HepG2 (cell line): ENCODE measurements at regions not wholly inside any gene's neighbourhood (a gene's known extent, or its start where the extent isn't known, plus 50 kb on each side); places are given as distances from the start of the nearest gene placed in this dataset.

Source experiments
- FOXA3 ChIP-seq: IDR thresholded peaks from 2 replicates; pipeline ENCODE4 v1.6.1; 2016; ENCODE audit warnings: missing genetic modification reagents, missing compliant biosample characterization
- FOXK1 ChIP-seq: sonication (generic); formaldehyde crosslinking; IDR thresholded peaks from 2 replicates; pipeline ENCODE4 v1.4.0; 2020; ENCODE audit warnings: low read depth, missing genetic modification reagents, borderline replicate concordance
- FOXP1 ChIP-seq, 2 experiments: fragments of 450-650 bp in 1 of 2; IDR thresholded peaks; 2 replicates each; pipeline ENCODE4 v1.6.1; 2017 to 2018; ENCODE audit warnings: antibody characterized with exemption in 1 of 2
- GATAD2A ChIP-seq: IDR thresholded peaks from 2 replicates; pipeline ENCODE4 v1.6.1; 2016
- GFI1 ChIP-seq: sonication (generic); formaldehyde crosslinking; IDR thresholded peaks from 2 replicates; pipeline ENCODE4 v1.5.0; 2020; ENCODE audit warnings: missing genetic modification reagents, mild to moderate bottlenecking, borderline replicate concordance
- HDAC1 ChIP-seq: sonication (generic); formaldehyde crosslinking; IDR thresholded peaks from 2 replicates; pipeline ENCODE4 v1.5.1; 2020; ENCODE audit warnings: mild to moderate bottlenecking, missing genetic modification reagents
- HHEX ChIP-seq: IDR thresholded peaks from 2 replicates; pipeline ENCODE4 v1.6.1; 2016; ENCODE audit warnings: control low read depth
- HMG20A ChIP-seq: IDR thresholded peaks from 2 replicates; pipeline ENCODE4 v1.6.1; 2016; ENCODE audit warnings: borderline replicate concordance
- HNRNPK ChIP-seq: fragments of 200-400 bp; formaldehyde crosslinking; IDR thresholded peaks from 2 replicates; pipeline ENCODE4 v1.6.1; 2018; ENCODE audit warnings: low read length, low read depth, moderate library complexity, mild to moderate bottlenecking; ENCODE audit not compliant: poor library complexity, severe bottlenecking
- IKZF5 ChIP-seq: IDR thresholded peaks from 2 replicates; pipeline ENCODE4 v1.6.1; 2018; ENCODE audit warnings: missing genetic modification reagents, mild to moderate bottlenecking, missing compliant biosample characterization
- JUNB ChIP-seq: sonication (generic); formaldehyde crosslinking; IDR thresholded peaks from 2 replicates; pipeline ENCODE4 v1.8.0; 2022; ENCODE audit warnings: missing genetic modification reagents, mild to moderate bottlenecking, borderline replicate concordance
- MAX ChIP-seq: IDR thresholded peaks from 2 replicates; pipeline ENCODE4 v1.6.1; 2012; ENCODE audit warnings: inconsistent platforms
- MBD4 ChIP-seq: IDR thresholded peaks from 2 replicates; pipeline ENCODE4 v1.6.1; 2012; ENCODE audit warnings: low read length, inconsistent platforms, borderline replicate concordance
- MIER3 ChIP-seq: IDR thresholded peaks from 2 replicates; pipeline ENCODE4 v1.6.1; 2016; ENCODE audit warnings: missing compliant biosample characterization, borderline replicate concordance
- NONO ChIP-seq, 2 experiments: fragments of 450-650 bp in 1 of 2; sonication (generic) in 1 of 2; formaldehyde crosslinking in 1 of 2; IDR thresholded peaks in 1 of 2; conservative IDR thresholded peaks in 1 of 2; 2 replicates each; pipeline versions ENCODE4 v1.6.1 to v1.8.0; 2017 to 2022; ENCODE audit warnings: mild to moderate bottlenecking in 1 of 2, missing genetic modification reagents in 1 of 2, moderate library complexity in 1 of 2
- PITX1 ChIP-seq: sonication (generic); formaldehyde crosslinking; IDR thresholded peaks from 2 replicates; pipeline ENCODE4 v1.5.1; 2020; ENCODE audit warnings: mild to moderate bottlenecking, missing genetic modification reagents
- PPARG ChIP-seq: conservative IDR thresholded peaks from 2 replicates; pipeline ENCODE4 v1.6.1; 2016; ENCODE audit warnings: missing biosample characterization, missing genetic modification reagents
- SMYD3 ChIP-seq: sonication (generic); formaldehyde crosslinking; IDR thresholded peaks from 2 replicates; pipeline ENCODE4 v1.8.1; 2023; ENCODE audit warnings: mild to moderate bottlenecking, missing genetic modification reagents
- TIGD3 ChIP-seq: sonication (generic); formaldehyde crosslinking; IDR thresholded peaks from 2 replicates; pipeline ENCODE4 v1.5.1; 2020; ENCODE audit warnings: mild to moderate bottlenecking, missing genetic modification reagents, borderline replicate concordance
- ZBTB20 ChIP-seq: sonication (generic); formaldehyde crosslinking; IDR thresholded peaks from 2 replicates; pipeline ENCODE4 v1.8.1; 2023; ENCODE audit warnings: missing genetic modification reagents, low read depth, mild to moderate bottlenecking, borderline replicate concordance
- ZBTB25 ChIP-seq: IDR thresholded peaks from 2 replicates; pipeline ENCODE4 v1.6.1; 2018; ENCODE audit warnings: missing genetic modification reagents
- ZNF605 ChIP-seq: sonication (generic); formaldehyde crosslinking; IDR thresholded peaks from 2 replicates; pipeline ENCODE4 v1.8.0; 2022; ENCODE audit warnings: mild to moderate bottlenecking, missing genetic modification reagents
- TF ChIP-seq, protein P1 (sequence below): IDR thresholded peaks from 2 replicates; pipeline ENCODE4 v1.6.1; 2016; ENCODE audit warnings: mild to moderate bottlenecking
- TF ChIP-seq, protein P2 (sequence below): sonication (generic); formaldehyde crosslinking; conservative IDR thresholded peaks from 2 replicates; pipeline ENCODE4 v1.8.0; 2022; ENCODE audit warnings: low read depth, missing genetic modification reagents

DNA sequence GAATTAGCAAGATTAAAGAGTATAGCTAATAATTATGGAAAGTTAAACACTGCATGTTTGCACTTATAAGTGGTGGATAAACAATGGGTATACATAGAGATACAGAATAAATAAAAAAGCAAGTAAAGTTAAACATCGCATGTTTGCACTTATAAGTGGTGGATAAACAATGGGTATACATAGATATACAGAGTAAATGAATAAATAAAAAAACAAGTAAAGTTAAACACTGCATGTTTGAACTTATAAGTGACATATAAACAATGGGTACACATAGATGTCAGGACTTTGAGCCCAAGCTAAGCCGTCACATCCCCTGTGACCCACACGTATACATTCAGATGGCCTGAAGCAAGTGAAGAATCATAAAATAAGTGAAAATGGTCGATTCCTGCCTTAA, 1533.3 kb upstream of the SPRY2 start (continued):
- TF ChIP-seq, protein P1, sequence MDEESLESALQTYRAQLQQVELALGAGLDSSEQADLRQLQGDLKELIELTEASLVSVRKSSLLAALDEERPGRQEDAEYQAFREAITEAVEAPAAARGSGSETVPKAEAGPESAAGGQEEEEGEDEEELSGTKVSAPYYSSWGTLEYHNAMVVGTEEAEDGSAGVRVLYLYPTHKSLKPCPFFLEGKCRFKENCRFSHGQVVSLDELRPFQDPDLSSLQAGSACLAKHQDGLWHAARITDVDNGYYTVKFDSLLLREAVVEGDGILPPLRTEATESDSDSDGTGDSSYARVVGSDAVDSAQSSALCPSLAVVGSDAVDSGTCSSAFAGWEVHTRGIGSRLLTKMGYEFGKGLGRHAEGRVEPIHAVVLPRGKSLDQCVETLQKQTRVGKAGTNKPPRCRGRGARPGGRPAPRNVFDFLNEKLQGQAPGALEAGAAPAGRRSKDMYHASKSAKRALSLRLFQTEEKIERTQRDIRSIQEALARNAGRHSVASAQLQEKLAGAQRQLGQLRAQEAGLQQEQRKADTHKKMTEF: peak; percentile 85
- TF ChIP-seq TIGD3 (no peak), MIER3 (CRISPR knock-in tag) (0 out of 2 replicates have a peak, but pooled peaks have one; percentile 23), HMG20A (CRISPR knock-in tag) (peak; percentile 97), MBD4 (peak; percentile 95; the same call in 1 of the 2 replicates), PPARG (CRISPR knock-in tag) (peak; percentile 56), NONO (IDR thresholded peaks at IDR 0.05) (no peak), NONO (CRISPR knock-in tag; conservative IDR thresholded peaks at IDR 0.05) (peak; percentile 55; the same call in 1 of the 2 replicates), ZBTB20 (CRISPR knock-in tag) (peak; percentile 98; the same call in 1 of the 2 replicates), MAX (peak; percentile 20; the same call in 1 of the 2 replicates), FOXA3 (CRISPR knock-in tag) (peak; percentile 100), JUNB (CRISPR knock-in tag) (peak; percentile 40; the same call in 1 of the 2 replicates), PITX1 (peak; percentile 83; the same call in 1 of the 2 replicates), HHEX (CRISPR knock-in tag) (peak; percentile 99), IKZF5 (peak; percentile 26; the same call in 1 of the 2 replicates), FOXK1 (peak; percentile 78; the same call in 1 of the 2 replicates), ZNF605 (CRISPR knock-in tag) (no peak), GFI1 (peak; percentile 95), FOXP1 (IDR thresholded peaks at IDR 0.05) (peak; percentile 100), FOXP1 (CRISPR knock-in tag; IDR thresholded peaks at IDR 0.05) (peak; percentile 100), HNRNPK (no peak), ZBTB25 (CRISPR knock-in tag) (peak; percentile 54; the same call in 1 of the 2 replicates), SMYD3 (peak; percentile 86), GATAD2A (CRISPR knock-in tag) (peak; percentile 72), HDAC1 (peak; percentile 75)
- TF ChIP-seq, protein P2, sequence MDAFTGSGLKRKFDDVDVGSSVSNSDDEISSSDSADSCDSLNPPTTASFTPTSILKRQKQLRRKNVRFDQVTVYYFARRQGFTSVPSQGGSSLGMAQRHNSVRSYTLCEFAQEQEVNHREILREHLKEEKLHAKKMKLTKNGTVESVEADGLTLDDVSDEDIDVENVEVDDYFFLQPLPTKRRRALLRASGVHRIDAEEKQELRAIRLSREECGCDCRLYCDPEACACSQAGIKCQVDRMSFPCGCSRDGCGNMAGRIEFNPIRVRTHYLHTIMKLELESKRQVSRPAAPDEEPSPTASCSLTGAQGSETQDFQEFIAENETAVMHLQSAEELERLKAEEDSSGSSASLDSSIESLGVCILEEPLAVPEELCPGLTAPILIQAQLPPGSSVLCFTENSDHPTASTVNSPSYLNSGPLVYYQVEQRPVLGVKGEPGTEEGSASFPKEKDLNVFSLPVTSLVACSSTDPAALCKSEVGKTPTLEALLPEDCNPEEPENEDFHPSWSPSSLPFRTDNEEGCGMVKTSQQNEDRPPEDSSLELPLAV (CRISPR knock-in tag): 0 out of 2 replicates have a peak, but pooled peaks have one; percentile 36
